HG03064 (cell line): ENCODE measurements at regions not wholly inside any gene's neighbourhood (a gene's known extent, or its start where the extent isn't known, plus 50 kb on each side); places are given as distances from the start of the nearest gene placed in this dataset.
"Not testable (repeated sequence)": the region's sequence is repeated elsewhere in the genome, so short reads cannot be mapped to it uniquely, and the experiment has no call there.

Source experiments
- ATAC-seq: cut with Tn5 transposase; IDR thresholded peaks from one replicate; pipeline ENCODE4 v1.9.1; 2021; ENCODE audit warnings: low read depth; ENCODE audit not compliant: unreplicated experiment

DNA sequence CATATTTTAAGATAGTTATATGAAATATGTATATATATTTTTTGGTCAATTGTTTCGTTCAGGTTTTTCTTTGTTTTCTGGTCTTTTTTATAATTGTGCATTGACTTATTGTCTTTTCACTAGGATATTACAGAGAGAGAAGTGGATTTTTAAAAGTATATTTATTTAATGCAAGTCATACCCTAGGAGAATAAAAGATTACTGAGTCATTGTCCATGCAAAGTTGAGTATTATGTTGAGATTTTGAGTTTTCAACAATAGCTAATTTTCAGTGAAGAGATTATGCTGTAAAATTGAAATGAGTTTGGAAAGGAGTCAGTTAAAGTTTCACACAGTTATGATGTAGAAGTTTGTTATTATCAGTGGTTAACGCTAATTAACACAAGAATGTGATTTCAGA is 203.6 kb upstream of the SPRED2 start:
- ATAC-seq = no peak

DNA sequence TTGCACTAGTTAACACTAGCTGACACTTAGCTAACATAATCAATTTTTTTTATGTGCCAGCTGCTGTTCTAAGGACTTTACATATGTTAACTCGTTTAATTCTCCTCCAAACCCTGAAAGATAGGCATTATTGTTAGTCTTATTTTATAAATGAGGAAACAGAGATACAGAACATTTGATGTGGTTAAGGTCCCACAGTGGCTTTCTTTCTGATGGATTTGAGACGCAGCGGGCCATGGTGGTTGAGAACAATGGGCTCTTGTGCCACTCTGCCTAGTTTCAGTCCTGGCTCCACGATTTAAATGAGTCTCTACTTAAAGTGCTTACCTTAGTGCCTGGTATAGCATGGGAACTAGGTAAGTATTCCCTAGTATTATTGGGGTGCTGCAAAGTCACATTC is 201.9 kb upstream of the SPRED2 start:
- no peak for ATAC-seq

DNA sequence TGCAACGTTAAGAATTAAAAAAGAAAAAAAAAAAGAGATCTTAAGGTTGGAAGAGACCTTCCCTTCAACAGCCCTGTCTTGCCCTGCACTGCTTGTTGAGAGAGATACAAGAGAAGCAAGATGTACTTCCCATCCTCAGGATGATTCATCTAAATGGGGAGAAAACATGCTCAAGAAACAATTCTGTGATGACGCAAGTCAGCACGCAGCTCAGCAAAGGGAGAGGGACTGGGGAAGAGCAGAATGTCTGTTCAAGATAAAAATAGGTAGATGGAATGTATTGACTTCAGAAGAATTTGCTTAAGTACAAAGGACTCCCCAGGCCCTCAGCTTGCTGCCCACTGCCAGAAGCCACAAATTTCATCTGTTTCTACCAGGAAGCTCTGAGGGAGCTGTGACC is 198.2 kb upstream of the SPRED2 start:
- ATAC-seq = no peak

DNA sequence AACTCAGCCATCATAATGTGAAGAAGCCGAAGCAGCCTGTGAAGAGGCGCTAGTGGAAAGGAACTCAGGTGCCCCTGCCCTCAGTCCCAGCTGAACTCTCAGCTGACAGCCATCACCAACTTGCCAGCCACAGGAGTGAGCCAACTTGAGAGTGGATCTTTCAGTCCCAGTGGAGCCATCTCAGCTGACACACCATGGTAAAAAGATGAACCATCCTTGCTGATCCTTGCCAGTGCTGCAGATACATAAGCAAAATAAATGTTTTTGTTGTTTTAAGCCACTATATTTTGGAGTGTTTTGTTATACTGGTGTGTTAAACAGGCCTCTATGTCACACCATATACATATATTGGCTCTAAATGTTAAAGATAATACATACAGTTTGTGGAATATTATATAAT is 195.8 kb upstream of the SPRED2 start:
- ATAC-seq = no peak

DNA sequence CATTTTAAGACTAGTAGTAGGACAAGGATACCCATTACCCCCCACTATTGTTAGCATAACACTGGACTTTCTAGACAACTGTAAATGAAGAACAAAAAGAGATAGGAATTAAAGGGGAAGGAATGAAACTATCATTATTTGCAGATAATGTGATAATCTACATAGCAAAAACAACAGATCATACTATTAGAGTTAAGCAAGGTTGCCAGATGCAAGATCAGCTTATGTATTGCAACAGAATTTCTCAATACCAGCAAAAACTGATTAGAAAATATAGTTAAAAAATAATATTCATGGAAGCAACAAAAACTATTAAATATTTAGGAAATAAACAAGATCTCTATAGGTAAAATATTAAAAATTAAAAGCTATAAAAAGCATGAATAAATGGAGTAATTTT is 194.4 kb upstream of the SPRED2 start:
- ATAC-seq = no peak

DNA sequence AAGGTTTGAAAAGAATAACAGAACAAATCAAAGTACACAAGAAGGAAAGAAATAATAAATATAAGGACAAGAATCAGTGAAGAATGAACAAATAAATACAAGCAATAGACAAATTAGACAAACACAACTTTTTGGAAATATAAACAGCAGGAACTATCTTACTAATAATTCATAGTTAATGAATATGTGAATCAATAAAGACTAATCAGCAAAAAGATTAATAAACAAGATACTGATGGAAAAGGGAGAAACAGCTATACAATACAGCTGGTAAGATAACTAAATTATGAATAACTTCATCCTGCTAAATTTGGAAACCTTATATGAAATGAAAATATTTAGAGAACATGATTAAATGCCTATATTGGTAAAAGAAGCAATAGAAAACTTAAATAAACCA is 193.6 kb upstream of the SPRED2 start:
- ATAC-seq = no peak

DNA sequence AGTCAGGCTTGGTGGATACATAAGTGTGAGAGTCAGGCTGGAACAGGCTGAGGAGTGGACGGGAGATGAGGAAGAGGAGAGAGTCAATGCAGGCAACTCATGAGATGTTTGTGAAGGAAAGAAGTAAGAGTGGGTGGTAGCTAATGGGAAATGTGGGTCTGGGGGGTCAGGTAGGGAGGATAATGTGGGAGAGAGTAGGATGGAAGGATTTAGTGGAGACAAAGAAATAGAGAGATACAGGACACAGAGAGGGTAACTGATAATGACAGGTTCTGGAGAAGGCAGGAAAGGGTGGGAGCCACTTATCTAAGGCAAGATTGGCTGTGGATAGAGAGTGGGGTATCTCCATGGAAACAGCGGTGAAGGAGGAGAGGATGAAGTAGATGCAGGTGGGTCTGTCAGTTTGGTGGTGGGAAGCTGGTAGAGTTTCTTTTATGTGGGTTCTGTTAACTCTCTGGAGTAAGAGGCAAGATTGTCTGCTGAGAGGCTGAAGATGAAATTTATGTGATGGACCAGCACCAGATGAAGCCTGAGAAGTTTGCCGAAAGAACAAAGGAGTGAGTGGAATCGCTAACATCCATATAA is 190.6 kb upstream of the SPRED2 start:
- ATAC-seq = no peak

DNA sequence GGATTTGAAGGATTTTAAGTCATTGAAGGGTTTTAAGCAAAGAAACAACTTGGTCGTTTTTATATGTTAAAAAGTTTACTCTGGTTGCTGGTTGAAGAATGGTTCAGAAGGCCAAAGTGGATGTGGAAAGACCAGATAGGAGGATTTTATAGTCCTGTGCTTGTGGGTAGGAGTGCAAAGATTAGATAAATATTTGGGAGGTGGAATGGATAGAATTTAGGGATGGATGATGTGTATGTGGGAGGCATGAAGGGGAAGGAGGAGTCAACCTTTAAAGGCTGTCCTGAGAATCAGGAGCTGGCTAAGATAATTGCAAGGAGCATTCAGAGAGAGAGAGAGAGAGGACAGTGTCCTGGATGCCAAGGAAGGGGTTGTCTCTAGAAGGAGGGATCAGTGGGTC is 190.1 kb upstream of the SPRED2 start:
- ATAC-seq = no peak

DNA sequence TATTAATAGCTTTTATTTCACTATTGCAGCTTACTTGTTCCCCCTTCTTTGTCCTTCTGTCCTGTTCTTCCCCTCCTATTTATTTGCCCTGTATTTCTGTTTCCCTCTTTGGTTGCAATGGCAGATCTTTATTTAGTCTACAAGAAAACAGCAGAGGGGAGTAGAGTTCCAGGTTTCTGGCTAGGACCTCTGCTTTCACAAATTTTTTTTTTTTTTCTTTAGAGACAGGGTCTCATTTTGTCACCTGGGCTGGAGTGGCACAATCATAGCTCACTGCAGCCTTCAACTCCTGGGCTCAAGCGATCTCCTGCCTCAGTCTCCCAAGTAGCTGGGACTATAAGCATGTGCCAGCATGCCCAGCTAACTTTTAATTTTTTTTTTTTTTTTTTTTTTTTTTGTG is 188.1 kb upstream of the SPRED2 start:
- no peak for ATAC-seq

DNA sequence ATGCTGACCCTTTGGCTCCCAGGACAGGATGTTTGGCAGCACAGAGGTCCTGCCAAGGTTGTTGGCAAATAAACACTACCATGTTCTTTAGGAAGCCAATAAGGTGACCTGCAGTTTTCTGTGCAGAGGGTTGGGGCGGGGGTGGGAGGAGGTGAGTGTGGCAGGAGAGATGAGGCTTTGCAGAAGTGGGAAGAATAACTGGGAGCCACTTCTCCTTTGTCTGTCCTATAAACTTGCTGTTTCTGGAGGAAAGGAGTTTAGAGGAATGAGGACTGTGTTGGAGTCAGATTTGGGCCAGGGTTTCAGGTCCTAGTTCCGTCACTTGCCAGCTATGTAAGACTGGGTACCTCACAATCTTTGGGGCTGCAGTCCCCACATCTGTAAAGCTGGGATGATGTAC is 187.6 kb upstream of the SPRED2 start:
- no peak for ATAC-seq

DNA sequence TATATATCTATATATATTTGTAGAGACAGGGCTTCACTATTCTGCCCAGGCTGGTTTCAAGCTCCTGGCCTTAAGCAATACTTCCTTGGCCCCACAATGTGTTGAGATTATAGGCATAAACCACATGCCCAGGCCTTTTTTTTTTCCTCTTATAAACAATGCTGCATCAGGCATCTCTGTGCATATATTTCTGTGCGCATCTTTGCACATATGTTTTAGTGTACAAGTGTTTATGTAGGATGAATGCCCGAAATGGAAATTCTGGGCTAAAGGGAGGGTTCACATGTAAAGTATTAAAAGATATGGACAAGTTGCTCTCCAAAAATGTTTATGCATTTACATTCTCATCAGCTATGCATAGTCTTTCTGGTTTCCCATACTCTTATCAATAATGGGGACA is 183.2 kb upstream of the SPRED2 start:
- ATAC-seq = no peak

DNA sequence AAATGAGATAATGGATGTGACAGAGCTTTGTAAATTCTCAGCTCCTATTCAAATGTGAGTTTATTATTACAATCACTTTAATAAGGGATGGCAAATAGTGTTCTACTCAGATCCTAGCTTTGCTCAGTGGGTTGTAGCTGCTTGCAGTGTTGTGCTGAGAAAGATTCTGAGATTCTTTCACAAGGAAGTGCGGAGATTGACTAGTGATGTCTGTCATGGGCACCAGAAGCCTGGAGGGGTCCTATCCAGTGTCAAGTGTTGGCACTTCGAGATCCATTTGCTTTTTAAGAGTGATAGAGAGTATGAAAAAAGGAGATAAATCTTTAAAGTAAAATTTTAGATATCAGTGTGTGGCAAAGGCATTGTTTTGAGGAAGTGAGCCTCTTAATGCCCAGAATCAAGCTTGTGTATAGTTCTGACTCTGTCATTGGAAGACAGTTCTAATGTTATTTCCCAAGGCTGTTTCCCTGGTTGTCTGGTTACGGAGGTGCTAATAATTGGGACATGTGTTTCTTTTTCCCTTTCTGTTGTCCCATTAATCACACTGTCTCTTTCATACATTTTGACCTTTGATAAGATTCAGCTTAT is 181.7 kb upstream of the SPRED2 start:
- ATAC-seq = no peak

DNA sequence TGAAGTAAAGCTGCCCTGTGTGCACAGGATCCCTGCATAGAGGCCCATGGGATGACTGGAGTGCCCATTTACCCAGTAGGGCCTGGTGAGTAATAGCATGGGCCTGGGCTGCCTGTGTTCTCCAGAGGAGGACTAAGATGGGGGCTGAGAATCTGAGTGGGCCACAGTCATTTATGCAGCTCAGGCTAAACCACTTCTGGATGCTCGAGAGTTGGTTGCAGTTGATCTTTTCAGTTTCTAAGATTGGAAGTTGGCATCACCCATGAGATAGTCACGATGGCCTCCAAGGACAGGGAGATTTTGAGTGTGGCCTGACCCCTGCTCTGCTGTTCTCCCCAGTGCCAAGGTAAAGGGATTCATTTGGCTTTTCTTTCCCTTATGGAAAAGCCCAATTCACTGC is 179.1 kb upstream of the SPRED2 start:
- ATAC-seq = no peak

DNA sequence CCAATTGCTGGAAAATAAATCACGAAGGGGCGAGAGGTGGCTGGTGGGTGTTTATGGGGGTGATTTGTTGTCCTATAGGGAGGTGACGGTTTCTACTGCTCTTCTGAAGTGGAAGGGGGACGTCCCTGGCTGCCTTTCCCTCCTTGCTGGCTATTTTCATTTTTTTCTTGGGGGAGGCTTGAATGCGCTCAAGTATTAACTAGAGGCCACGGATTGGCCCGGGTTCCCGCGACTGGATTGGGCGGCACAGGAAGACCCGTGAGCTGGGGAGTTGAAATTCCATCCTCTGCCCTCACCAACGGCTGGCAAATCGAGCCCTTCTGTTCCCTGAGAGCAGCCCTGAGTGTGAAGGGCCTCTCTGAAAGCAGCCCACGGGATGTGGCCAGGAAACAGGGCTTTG is 176.5 kb upstream of the SPRED2 start:
- ATAC-seq = no peak

DNA sequence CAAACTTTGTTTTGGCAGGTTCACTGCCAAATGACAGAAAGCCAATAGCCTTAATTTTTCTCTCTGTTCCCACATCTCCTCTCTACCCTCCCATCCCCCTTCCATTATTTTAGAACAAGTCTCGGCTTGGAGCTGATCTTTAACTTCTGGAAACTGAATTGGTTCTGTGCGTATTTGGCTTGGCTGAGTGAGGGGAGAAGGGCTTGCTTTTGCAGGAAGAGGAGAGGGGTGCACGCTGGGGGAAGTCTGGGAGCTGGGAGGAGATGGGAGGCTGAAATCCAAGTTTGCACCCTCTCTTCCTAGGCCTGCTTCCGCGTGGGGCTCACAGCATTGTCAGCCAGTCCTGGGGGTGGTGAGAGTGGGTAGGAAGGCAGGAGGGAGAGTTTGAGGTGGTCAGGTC is 176.1 kb upstream of the SPRED2 start:
- ATAC-seq = no peak

DNA sequence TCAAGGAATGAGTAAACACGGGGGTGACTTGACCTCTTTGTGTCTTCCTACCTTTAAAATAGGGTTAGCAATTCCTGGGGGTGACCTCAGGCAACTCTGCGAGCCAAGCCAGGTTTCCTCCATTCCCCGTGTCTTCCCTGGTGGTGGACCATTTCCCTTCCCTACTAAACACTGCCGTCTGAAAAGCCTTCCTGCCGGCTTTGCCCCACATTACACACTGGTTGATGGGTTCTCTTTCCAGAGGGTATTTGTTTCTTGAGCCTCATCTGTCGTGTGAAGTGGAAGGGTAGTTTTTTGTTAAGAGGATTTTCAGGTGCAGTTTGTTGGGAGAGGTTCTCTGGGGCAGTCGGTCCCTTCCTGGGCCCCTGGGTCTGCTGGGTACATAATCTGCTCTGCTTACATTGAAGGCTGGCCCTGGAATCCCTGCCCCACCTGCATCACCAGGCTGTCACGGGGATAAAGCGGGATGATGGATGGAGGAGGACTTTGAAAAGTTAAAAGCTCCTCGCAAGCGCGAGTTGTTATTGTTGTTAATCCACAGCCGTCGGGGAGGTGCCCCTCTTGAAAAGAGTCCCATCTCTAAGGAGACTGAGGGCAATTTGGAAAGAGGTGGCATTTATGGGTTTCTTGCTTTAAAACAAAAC is 175.4 kb upstream of the SPRED2 start:
- ATAC-seq = no peak

DNA sequence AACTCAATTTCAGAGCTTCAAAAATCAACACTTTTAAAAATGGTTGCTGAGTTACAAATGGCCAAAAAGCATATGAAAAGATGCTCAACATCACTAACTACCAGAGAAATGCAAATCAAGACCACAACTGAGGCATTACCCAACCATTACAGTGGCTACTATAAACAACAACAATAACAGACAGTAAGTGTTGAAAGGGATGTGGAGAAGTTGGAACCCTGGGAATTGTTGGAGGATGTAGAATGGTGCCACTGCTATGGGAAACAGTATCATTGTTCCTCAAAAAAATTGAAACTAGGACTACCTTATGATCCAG is 173.3 kb upstream of the SPRED2 start:
- ATAC-seq = no peak

DNA sequence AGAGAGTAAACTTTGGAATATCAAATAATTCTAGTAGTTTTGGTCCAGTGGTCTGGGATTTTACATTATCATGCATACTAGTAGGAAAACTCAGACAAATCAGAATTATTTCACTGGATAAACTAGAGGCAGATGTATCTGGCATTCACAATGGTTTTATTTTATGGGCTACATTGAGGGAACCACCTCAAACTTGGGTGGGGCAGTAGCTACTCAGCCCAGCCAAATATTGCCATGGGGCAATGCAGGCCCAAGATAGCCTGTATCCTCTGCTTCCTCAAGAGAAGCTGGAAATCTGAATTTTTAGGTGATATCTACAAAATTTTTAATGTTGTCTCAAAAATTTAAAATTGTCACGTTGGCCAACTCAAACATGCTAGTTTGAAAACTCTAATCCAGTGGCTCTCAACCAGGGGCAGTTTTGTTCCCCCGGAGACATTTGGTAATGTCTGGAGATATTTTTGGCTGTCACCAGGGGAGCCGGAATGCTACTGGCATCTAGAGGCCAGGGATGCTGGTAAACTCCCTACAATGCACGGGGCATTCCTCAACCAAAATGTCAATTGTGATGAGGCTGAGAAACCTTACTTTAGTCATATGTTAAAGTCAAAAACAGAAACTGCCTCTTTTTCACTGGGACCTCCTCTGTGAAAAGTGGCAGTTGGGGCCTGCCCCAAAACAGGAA is 172.8 kb upstream of the SPRED2 start:
- no peak for ATAC-seq

DNA sequence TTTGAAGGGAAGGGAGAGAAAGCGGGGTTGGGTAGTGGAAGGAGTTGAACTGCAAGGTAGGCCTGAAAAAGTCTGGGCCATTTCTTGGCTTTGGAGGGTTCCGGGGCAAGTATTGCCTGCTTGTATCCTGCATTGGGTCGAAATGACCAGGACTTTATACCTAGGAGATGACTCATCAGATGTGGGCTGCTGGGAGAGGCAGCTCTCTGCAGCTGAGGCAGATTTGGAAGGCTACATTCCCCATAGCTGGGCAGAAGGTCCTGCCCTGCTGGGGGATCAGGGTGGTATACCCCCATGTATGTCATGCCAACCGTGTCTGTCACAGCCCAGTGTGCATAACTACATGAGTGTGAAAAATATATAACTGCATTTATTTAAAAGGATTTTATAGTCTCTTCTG is 171.8 kb upstream of the SPRED2 start:
- ATAC-seq = no peak

DNA sequence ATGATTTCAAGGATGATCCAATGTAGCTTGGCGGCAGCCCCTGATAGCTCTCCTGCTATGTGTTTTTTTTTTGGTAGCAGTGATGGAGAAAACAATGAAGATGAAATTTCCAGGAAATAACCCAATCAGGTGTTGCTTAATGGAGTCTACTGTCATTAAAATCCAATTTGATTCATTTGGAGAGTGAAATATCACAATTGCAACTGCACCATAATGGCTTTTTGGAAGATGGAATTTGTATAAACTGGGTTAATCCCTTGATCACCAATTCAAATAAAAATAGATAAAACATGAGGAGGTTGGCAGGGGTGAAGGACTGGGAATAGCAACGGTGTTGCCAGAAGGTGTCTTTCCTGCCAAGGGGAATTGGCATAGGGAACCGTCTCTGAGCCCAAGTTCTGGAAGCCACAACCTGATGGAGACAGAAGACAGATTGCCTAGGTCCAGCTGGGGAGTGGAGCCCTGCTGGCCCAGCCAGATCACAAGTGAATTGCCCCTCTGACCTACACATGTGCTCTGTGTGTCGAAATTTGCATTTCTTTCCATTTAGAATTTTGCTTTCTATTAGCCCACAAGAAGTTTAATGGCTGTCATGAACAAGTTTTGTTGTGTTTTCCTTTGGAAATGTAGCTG is 170.3 kb upstream of the SPRED2 start:
- ATAC-seq = no peak

DNA sequence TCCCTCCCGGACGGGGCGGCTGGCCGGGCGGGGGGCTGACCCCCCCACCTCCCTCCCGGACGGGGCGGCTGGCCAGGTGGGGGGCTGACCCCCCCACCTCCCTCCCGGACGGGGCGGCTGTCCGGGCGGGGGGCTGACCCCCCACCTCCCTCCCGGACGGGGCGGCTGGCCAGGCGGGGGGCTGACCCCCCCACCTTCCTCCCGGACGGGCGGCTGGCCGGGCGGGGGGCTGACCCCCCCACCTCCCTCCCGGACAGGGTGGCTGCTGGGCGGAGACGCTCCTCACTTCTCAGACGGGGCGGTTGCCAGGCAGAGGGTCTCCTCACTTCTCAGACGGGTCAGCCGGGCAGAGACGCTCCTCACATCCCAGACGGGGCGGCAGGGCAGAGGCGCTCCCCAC is 168.5 kb upstream of the SPRED2 start:
- not testable (repeated sequence) for ATAC-seq

DNA sequence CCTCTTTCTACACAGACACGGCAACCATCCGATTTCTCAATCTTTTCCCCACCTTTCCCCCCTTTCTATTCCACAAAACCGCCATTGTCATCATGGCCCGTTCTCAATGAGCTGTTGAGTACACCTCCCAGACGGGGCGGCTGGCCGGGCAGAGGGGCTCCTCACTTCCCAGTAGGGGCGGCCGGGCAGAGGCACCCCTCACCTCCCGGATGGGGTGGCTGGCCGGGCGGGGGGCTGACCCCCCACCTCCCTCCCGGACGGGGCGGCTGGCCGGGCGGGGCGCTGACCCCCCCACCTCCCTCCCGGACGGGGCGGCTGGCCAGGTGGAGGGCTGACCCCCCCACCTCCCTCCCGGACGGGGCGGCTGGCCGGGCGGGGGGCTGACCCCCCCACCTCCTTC is 168.0 kb upstream of the SPRED2 start:
- ATAC-seq = not testable (repeated sequence)
